SH-SY5Y (cell line): ENCODE measurements at regions not wholly inside any gene's neighbourhood (a gene's known extent, or its start where the extent isn't known, plus 50 kb on each side); places are given as distances from the start of the nearest gene placed in this dataset.

ENCODE experiments used
- GATA2 ChIP-seq: IDR thresholded peaks from 2 replicates; pipeline ENCODE4 v1.6.1; 2011; ENCODE audit warnings: mild to moderate bottlenecking, low read depth, low read length
- GATA3 ChIP-seq: IDR thresholded peaks from 2 replicates; pipeline ENCODE4 v1.6.1; 2011; ENCODE audit warnings: low read depth, mild to moderate bottlenecking, low read length, moderate library complexity

DNA sequence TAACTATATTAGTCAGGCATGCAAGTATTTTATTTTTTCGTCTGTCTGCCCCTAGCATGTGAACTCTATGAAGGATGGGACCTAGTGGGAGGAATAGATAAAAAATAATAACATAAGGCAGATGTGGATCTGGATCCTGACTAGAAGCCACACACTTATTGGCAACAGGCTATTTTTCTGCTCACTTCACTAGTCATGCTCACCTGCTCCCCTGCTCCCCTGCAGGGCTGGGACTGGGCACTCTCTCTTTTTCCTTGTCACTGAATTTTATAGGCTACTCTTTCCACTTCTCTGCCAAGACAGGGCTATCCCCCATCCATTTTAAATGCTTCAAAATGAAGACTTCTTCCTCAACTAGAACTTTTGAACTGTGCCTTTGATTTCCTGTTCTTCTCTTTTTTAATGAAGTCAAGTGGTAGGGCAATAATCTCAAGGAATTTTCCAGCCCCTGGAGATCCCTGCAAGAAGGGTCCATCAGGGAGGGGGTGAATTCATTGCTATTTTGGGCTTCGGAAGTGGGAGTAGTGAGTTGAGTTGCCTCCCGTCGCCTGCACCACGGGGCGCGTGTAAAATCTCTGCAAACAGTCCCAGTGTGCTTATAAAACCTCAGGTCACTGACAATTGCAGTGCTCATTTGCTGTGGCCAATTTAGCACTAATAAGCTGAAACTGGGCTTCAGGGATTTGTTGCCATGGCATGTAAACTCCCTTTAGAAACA is 156.7 kb upstream of the NPVF start:
- no peak for TF ChIP-seq GATA2
- no peak for TF ChIP-seq GATA3
